ENCODE measurements at regions not wholly inside any gene's neighbourhood (a gene's known extent, or its start where the extent isn't known, plus 50 kb on each side); places are given as distances from the start of the nearest gene placed in this dataset.

GRCh38 chr15:58296276-58296675 is 135.5 kb upstream of the LIPC start:
- ChIA-PET POLR2A (no interaction called here), CTCF (no interaction called here)
- no peak overlapping the region for H3K27ac ChIP-seq (ENCODE audit: insufficient read depth in 1 of 2, low read depth in 1 of 2, low read length in 2 of 2, poor library complexity in 1 of 2, severe bottlenecking in 2 of 2)
- H3K9me3 ChIP-seq (ENCODE audit: control extremely low read depth in 1 of 5, control insufficient read depth in 4 of 5, insufficient read depth in 2 of 5, low read depth in 1 of 5, low read length in 4 of 5), result peaks cover 4 to 21% (median 8%) of the 10 kb centered on the region in 5 experiments
- H3K36me3 ChIP-seq (ENCODE audit: control insufficient read depth in 4 of 4, insufficient read depth in 4 of 4, low read length in 3 of 4), result no peaks in the 10 kb centered on the region
- H3K27me3 ChIP-seq (replicated peaks in 2 of 5; ENCODE audit: control insufficient read depth in 4 of 5, insufficient read depth in 5 of 5, low read length in 4 of 5), result no peaks in the 10 kb centered on the region
- DNase-seq, result no peak
- peaks cover 0 to 10% (median 0%) of the 10 kb centered on the region in 4 experiments for H3K4me1 ChIP-seq (ENCODE audit: control extremely low read depth in 1 of 4, control insufficient read depth in 4 of 4, insufficient read depth in 4 of 4, low read length in 3 of 4)
- H3K4me3 ChIP-seq (ENCODE audit: control insufficient read depth in 1 of 7, extremely low read depth in 1 of 7, insufficient read depth in 4 of 7, low read depth in 2 of 7, low read length in 6 of 7), result no peak overlapping the region
- 100% methylated on average over 1 of the region's 2 CpGs for WGBS (ENCODE audit: insufficient coverage)

- Histone ChIP-seq H3K4me3 (ENCODE audit: control insufficient read depth in 1 of 7, extremely low read depth in 1 of 7, insufficient read depth in 4 of 7, low read depth in 2 of 7, low read length in 6 of 7) (no peak overlapping the region), H3K36me3 (ENCODE audit: control insufficient read depth in 4 of 4, insufficient read depth in 4 of 4, low read length in 3 of 4) (no peaks in the 10 kb centered on the region), H3K4me1 (ENCODE audit: control extremely low read depth in 1 of 4, control insufficient read depth in 4 of 4, insufficient read depth in 4 of 4, low read length in 3 of 4) (peaks cover 0 to 10% (median 0%) of the 10 kb centered on the region in 4 experiments), H3K9me3 (ENCODE audit: control extremely low read depth in 1 of 5, control insufficient read depth in 4 of 5, insufficient read depth in 2 of 5, low read depth in 1 of 5, low read length in 4 of 5) (peaks cover 1 to 10% (median 5%) of the 10 kb centered on the region in 5 experiments), H3K27me3 (replicated peaks in 2 of 5; ENCODE audit: control insufficient read depth in 4 of 5, insufficient read depth in 5 of 5, low read length in 4 of 5) (no peaks in the 10 kb centered on the region), H3K27ac (ENCODE audit: insufficient read depth in 1 of 2, low read depth in 1 of 2, low read length in 2 of 2, poor library complexity in 1 of 2, severe bottlenecking in 2 of 2) (no peak overlapping the region)
- ChIA-PET CTCF (no interaction called here), POLR2A (no interaction called here)
- no peak for DNase-seq
- WGBS (ENCODE audit: insufficient coverage), result 100% methylated on average over 1 of the region's 1 CpG
Observed at GRCh38 chr15:58297639-58298038, 134.2 kb upstream of the LIPC start.

GRCh38 chr15:58298879-58299850 is 132.6 kb upstream of the LIPC start:
- CTCF ChIA-PET, result no interaction called here
- H3K27me3 ChIP-seq (replicated peaks in 2 of 5; ENCODE audit: control insufficient read depth in 4 of 5, insufficient read depth in 5 of 5, low read length in 4 of 5), result no peaks in the 10 kb centered on the region
- H3K4me3 ChIP-seq (ENCODE audit: control insufficient read depth in 1 of 7, extremely low read depth in 1 of 7, insufficient read depth in 4 of 7, low read depth in 2 of 7, low read length in 6 of 7), result no peak overlapping the region
- WGBS (ENCODE audit: insufficient coverage), result 88% methylated on average over 6 of the region's 10 CpGs
- H3K9me3 ChIP-seq (ENCODE audit: control extremely low read depth in 1 of 5, control insufficient read depth in 4 of 5, insufficient read depth in 2 of 5, low read depth in 1 of 5, low read length in 4 of 5), result peaks cover 0 to 9% (median 4%) of the 10 kb centered on the region in 5 experiments
- H3K4me1 ChIP-seq (ENCODE audit: control extremely low read depth in 1 of 4, control insufficient read depth in 4 of 4, insufficient read depth in 4 of 4, low read length in 3 of 4), result peaks cover 0 to 19% (median 2%) of the 10 kb centered on the region in 4 experiments
- POLR2A ChIA-PET, result no interaction called here
- H3K36me3 ChIP-seq (ENCODE audit: control insufficient read depth in 4 of 4, insufficient read depth in 4 of 4, low read length in 3 of 4), result no peaks in the 10 kb centered on the region
- no peak overlapping the region for H3K27ac ChIP-seq (ENCODE audit: insufficient read depth in 1 of 2, low read depth in 1 of 2, low read length in 2 of 2, poor library complexity in 1 of 2, severe bottlenecking in 2 of 2)
- DNase-seq, result no peak

- no peak overlapping the region for H3K27ac ChIP-seq (ENCODE audit: insufficient read depth in 1 of 2, low read depth in 1 of 2, low read length in 2 of 2, poor library complexity in 1 of 2, severe bottlenecking in 2 of 2)
- peaks cover 0 to 19% (median 2%) of the 10 kb centered on the region in 4 experiments for H3K4me1 ChIP-seq (ENCODE audit: control extremely low read depth in 1 of 4, control insufficient read depth in 4 of 4, insufficient read depth in 4 of 4, low read length in 3 of 4)
- no peak overlapping the region for H3K4me3 ChIP-seq (ENCODE audit: control insufficient read depth in 1 of 7, extremely low read depth in 1 of 7, insufficient read depth in 4 of 7, low read depth in 2 of 7, low read length in 6 of 7)
- DNase-seq, result peak in 1 of 3 donors; percentile 13
- WGBS (ENCODE audit: insufficient coverage), result 100% methylated on average over 1 of the region's 1 CpG
- H3K9me3 ChIP-seq (ENCODE audit: control extremely low read depth in 1 of 5, control insufficient read depth in 4 of 5, insufficient read depth in 2 of 5, low read depth in 1 of 5, low read length in 4 of 5), result no peaks in the 10 kb centered on the region
- ChIA-PET POLR2A (no interaction called here), CTCF (no interaction called here)
- no peaks in the 10 kb centered on the region for H3K36me3 ChIP-seq (ENCODE audit: control insufficient read depth in 4 of 4, insufficient read depth in 4 of 4, low read length in 3 of 4)
- H3K27me3 ChIP-seq (replicated peaks in 2 of 5; ENCODE audit: control insufficient read depth in 4 of 5, insufficient read depth in 5 of 5, low read length in 4 of 5), result no peaks in the 10 kb centered on the region
Observed at GRCh38 chr15:58302832-58303231, 129.0 kb upstream of the LIPC start.

- H3K36me3 ChIP-seq (ENCODE audit: control insufficient read depth in 4 of 4, insufficient read depth in 4 of 4, low read length in 3 of 4), result no peaks in the 10 kb centered on the region
- ChIA-PET CTCF (no interaction called here), POLR2A (interaction anchor here (0.6 kb wide), 2 partner anchors 57 to 932 kb away, joined by 3 to 7 read pairs; no protein-coding TSS in a partner anchor)
- H3K27me3 ChIP-seq (replicated peaks in 2 of 5; ENCODE audit: control insufficient read depth in 4 of 5, insufficient read depth in 5 of 5, low read length in 4 of 5), result no peaks in the 10 kb centered on the region
- WGBS (ENCODE audit: insufficient coverage), result 57% methylated on average over 5 of the region's 6 CpGs
- no peaks in the 10 kb centered on the region for H3K9me3 ChIP-seq (ENCODE audit: control extremely low read depth in 1 of 5, control insufficient read depth in 4 of 5, insufficient read depth in 2 of 5, low read depth in 1 of 5, low read length in 4 of 5)
- H3K4me3 ChIP-seq (ENCODE audit: control insufficient read depth in 1 of 7, extremely low read depth in 1 of 7, insufficient read depth in 4 of 7, low read depth in 2 of 7, low read length in 6 of 7), result peak overlapping the region in 2 of 7 experiments; percentile 39 to 40
- peaks cover 0 to 19% (median 2%) of the 10 kb centered on the region in 4 experiments for H3K4me1 ChIP-seq (ENCODE audit: control extremely low read depth in 1 of 4, control insufficient read depth in 4 of 4, insufficient read depth in 4 of 4, low read length in 3 of 4)
- H3K27ac ChIP-seq (ENCODE audit: insufficient read depth in 1 of 2, low read depth in 1 of 2, low read length in 2 of 2, poor library complexity in 1 of 2, severe bottlenecking in 2 of 2), result no peak overlapping the region
- peak in 1 of 3 donors; percentile 17 for DNase-seq
Observed at GRCh38 chr15:58303236-58303635, 128.6 kb upstream of the LIPC start.

- H3K9me3 ChIP-seq (ENCODE audit: control extremely low read depth in 1 of 5, control insufficient read depth in 4 of 5, insufficient read depth in 2 of 5, low read depth in 1 of 5, low read length in 4 of 5), result no peaks in the 10 kb centered on the region
- peaks cover 0 to 9% (median 2%) of the 10 kb centered on the region in 4 experiments for H3K4me1 ChIP-seq (ENCODE audit: control extremely low read depth in 1 of 4, control insufficient read depth in 4 of 4, insufficient read depth in 4 of 4, low read length in 3 of 4)
- no peaks in the 10 kb centered on the region for H3K27me3 ChIP-seq (replicated peaks in 2 of 5; ENCODE audit: control insufficient read depth in 4 of 5, insufficient read depth in 5 of 5, low read length in 4 of 5)
- 93% methylated on average over 3 of the region's 4 CpGs for WGBS (ENCODE audit: insufficient coverage)
- no peak for DNase-seq
- CTCF ChIA-PET, result interaction anchor here (1.0 kb wide), 1 partner anchor 1351 kb away, joined by 4 read pairs; the partner anchor contains the start of gene GTF2A2
- H3K36me3 ChIP-seq (ENCODE audit: control insufficient read depth in 4 of 4, insufficient read depth in 4 of 4, low read length in 3 of 4), result no peaks in the 10 kb centered on the region
- POLR2A ChIA-PET, result no interaction called here
- no peak overlapping the region for H3K4me3 ChIP-seq (ENCODE audit: control insufficient read depth in 1 of 7, extremely low read depth in 1 of 7, insufficient read depth in 4 of 7, low read depth in 2 of 7, low read length in 6 of 7)
- H3K27ac ChIP-seq (ENCODE audit: insufficient read depth in 1 of 2, low read depth in 1 of 2, low read length in 2 of 2, poor library complexity in 1 of 2, severe bottlenecking in 2 of 2), result no peak overlapping the region
Observed at GRCh38 chr15:58306591-58307312, 125.0 kb upstream of the LIPC start.

Data from common myeloid progenitor, CD34-positive (primary cell).